ENCODE measurements at regions not wholly inside any gene's neighbourhood (a gene's known extent, or its start where the extent isn't known, plus 50 kb on each side); places are given as distances from the start of the nearest gene placed in this dataset.

DNA sequence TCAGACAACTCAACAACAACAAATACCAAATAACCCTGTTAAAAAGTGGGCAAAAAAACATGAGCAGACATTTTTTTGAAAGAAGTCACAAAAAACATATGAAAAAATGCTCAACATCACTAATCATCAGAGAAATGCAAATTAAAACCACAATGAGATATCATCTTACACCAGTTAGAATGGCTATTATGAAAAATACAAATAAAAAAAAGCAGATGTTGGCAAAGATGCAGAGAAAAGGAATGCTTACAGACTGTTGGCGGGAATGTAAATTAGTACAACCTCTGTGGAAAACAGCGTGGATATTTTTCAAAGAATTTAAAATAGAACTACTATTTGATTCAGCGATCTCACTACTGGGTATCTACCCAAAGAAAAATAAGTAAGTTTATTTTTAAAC, 114.0 kb downstream of the SLC38A4 start:
- Histone ChIP-seq H3K4ac (replicated peaks; ENCODE audit: insufficient read length, low read depth, low read length) (no peak overlapping the region), H3K36me3 (ENCODE audit: control insufficient read depth in 2 of 4, insufficient read depth in 4 of 4, low read length in 3 of 4) (no peaks in the 10 kb centered on the region; a peak in 1 of 8 replicates), H3K4me2 (ENCODE audit: insufficient read depth in 1 of 2, low read depth in 2 of 2, low read length in 2 of 2) (no peak overlapping the region), H2AFZ (ENCODE audit: low read length) (no peak overlapping the region), H2BK120ac (replicated peaks; ENCODE audit: low read depth, low read length) (no peak overlapping the region), H3K4me1 (replicated peaks in 1 of 4; ENCODE audit: control insufficient read depth in 3 of 4, insufficient read depth in 4 of 4, low read length in 3 of 4) (no peaks in the 10 kb centered on the region), H2BK15ac (ENCODE audit: low read length) (no peak overlapping the region), H3K27ac (ENCODE audit: low read depth, low read length) (no peak overlapping the region), H3K9ac (replicated peaks in 1 of 4; ENCODE audit: extremely low read depth in 1 of 4, low read depth in 3 of 4, low read length in 3 of 4) (no peak overlapping the region), H3K27me3 (replicated peaks in 1 of 4; ENCODE audit: control insufficient read depth in 3 of 4, extremely low read depth in 1 of 4, insufficient read depth in 3 of 4, low read length in 3 of 4) (no peaks in the 10 kb centered on the region), H2BK12ac (ENCODE audit: low read depth, low read length) (no peak overlapping the region), H2BK20ac (ENCODE audit: low read length) (no peak overlapping the region), H3K23ac (ENCODE audit: insufficient read length) (no peak overlapping the region), H3K79me1 (ENCODE audit: low read depth, low read length) (no peaks in the 10 kb centered on the region), H3K56ac (replicated peaks; ENCODE audit: insufficient read length, low read depth, low read length) (no peak overlapping the region), H4K8ac (ENCODE audit: extremely low read depth, insufficient read depth, low read length) (no peak overlapping the region), H2BK5ac (ENCODE audit: low read depth, low read length) (no peak overlapping the region), H4K91ac (replicated peaks; ENCODE audit: insufficient read length, low read length) (no peak overlapping the region), H3K79me2 (ENCODE audit: control insufficient read depth in 1 of 2, insufficient read depth in 2 of 2, low read length in 2 of 2) (no peaks in the 10 kb centered on the region), H4K5ac (ENCODE audit: insufficient read length, low read depth, low read length) (no peak overlapping the region), H3K18ac (ENCODE audit: extremely low read depth, low read length) (no peak overlapping the region), H2AK5ac (ENCODE audit: low read depth, low read length) (no peak overlapping the region), H3K14ac (ENCODE audit: insufficient read length) (no peak overlapping the region), H3K23me2 (ENCODE audit: low read depth, low read length) (no peaks in the 10 kb centered on the region), H3K9me3 (ENCODE audit: insufficient read depth in 2 of 2, low read depth in 1 of 2, low read length in 1 of 2) (no peaks in the 10 kb centered on the region), H3K4me3 (ENCODE audit: extremely low read depth in 1 of 4, insufficient read depth in 2 of 4, low read depth in 3 of 4, low read length in 4 of 4) (no peak overlapping the region), H4K20me1 (replicated peaks in 1 of 2; ENCODE audit: control insufficient read depth in 1 of 2, insufficient read depth in 2 of 2, low read length in 2 of 2) (no peaks in the 10 kb centered on the region)
- CTCF ChIA-PET (ENCODE audit: partially characterized antibody) = no interaction called here
- FAIRE-seq (no peak), DNase-seq (ENCODE audit: low read depth in 1 of 2, low spot score in 2 of 2) (no peak)
- POLR2A ChIA-PET (ENCODE audit: partially characterized antibody) = no interaction called here
- 79% methylated on average over 3 of the region's 3 CpGs; no CpG with 5 or more reads in 1 of the 2 experiments for WGBS, 2 experiments (ENCODE audit: extremely low coverage in 1 of 2, insufficient coverage in 1 of 2, insufficient read length in 1 of 2, insufficient replicate concordance in 2 of 2, low coverage in 1 of 2, low lambda C conversion rate in 2 of 2, missing lambda C conversion rate in 1 of 2)
- TF ChIP-seq CBX8 (IDR thresholded peaks at IDR 0.05; ENCODE audit: borderline replicate concordance, low read depth, low read length) (no peak), CTBP2 (IDR thresholded peaks at IDR 0.05; ENCODE audit: borderline replicate concordance, insufficient read depth, insufficient read length, low read length) (no peak), SIX5 (IDR thresholded peaks at IDR 0.05; ENCODE audit: low read depth, low read length) (no peak), KDM5A (IDR thresholded peaks at IDR 0.05; ENCODE audit: low read length) (no peak), CEBPB (IDR thresholded peaks at IDR 0.05; ENCODE audit: low read depth, low read length) (no peak), HDAC2 (IDR thresholded peaks at IDR 0.05; ENCODE audit: borderline replicate concordance in 1 of 2, low read depth in 2 of 2, low read length in 2 of 2) (no peak), SIN3A (conservative IDR thresholded peaks at IDR 0.05 in 1 of 2, IDR thresholded peaks at IDR 0.05 in 1 of 2; ENCODE audit: low read depth in 1 of 2, low read length in 2 of 2) (no peak), RNF2 (IDR thresholded peaks at IDR 0.05; ENCODE audit: borderline replicate concordance, low read depth, low read length, missing control alignments, poor library complexity, severe bottlenecking) (no peak)
- TF ChIP-seq, protein P1, sequence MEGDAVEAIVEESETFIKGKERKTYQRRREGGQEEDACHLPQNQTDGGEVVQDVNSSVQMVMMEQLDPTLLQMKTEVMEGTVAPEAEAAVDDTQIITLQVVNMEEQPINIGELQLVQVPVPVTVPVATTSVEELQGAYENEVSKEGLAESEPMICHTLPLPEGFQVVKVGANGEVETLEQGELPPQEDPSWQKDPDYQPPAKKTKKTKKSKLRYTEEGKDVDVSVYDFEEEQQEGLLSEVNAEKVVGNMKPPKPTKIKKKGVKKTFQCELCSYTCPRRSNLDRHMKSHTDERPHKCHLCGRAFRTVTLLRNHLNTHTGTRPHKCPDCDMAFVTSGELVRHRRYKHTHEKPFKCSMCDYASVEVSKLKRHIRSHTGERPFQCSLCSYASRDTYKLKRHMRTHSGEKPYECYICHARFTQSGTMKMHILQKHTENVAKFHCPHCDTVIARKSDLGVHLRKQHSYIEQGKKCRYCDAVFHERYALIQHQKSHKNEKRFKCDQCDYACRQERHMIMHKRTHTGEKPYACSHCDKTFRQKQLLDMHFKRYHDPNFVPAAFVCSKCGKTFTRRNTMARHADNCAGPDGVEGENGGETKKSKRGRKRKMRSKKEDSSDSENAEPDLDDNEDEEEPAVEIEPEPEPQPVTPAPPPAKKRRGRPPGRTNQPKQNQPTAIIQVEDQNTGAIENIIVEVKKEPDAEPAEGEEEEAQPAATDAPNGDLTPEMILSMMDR (IDR thresholded peaks at IDR 0.05; ENCODE audit: control extremely low read depth in 1 of 3, insufficient read depth in 1 of 3, low read depth in 1 of 3, low read length in 3 of 3) = no peak
- TF ChIP-seq, protein P2, sequence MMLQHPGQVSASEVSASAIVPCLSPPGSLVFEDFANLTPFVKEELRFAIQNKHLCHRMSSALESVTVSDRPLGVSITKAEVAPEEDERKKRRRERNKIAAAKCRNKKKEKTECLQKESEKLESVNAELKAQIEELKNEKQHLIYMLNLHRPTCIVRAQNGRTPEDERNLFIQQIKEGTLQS (IDR thresholded peaks at IDR 0.05; ENCODE audit: insufficient read depth, low read depth, low read length) = no peak
